Stimulated activated CD4-positive, alpha-beta T cell treated with anti-CD3 and anti-CD28 coated beads, TNF-alpha, amount 100 ng/mL, for 48 hours (primary cell): ENCODE measurements at regions not wholly inside any gene's neighbourhood (a gene's known extent, or its start where the extent isn't known, plus 50 kb on each side); places are given as distances from the start of the nearest gene placed in this dataset.
"Not testable (repeated sequence)": the region's sequence is repeated elsewhere in the genome, so short reads cannot be mapped to it uniquely, and the experiment has no call there.

ENCODE experiments used
- DNase-seq, 3 donors: peaks; one replicate each; pipeline ENCODE4 v3.0.0-alpha.2; 2020; ENCODE audit warnings: low read depth in 3 of 3

GRCh38 chr10:23648618-23649017, 209.7 kb downstream of the OTUD1 start:
- no peak for DNase-seq

DNA sequence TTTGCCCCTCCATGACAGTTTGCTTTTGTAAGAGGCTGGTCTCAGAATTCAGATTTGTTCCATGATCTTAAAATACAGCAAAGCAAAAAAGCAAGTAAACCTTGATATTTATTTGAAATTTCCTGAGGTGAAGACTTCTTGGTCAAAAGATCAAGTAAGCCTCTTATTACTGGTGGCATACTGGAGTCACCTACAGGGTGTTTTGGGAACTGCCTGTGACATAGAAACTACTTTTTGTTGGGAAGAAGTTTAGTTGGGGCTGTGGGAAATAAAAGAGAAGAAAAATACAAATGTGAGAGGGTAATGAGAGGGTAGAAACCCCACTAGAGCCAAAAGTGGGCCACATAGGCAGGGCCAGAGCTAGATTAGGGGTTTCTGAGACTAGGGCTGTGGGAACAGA, 217.9 kb downstream of the OTUD1 start:
- DNase-seq = no peak

- DNase-seq = no peak
Measured at GRCh38 chr10:23657677-23658076, 218.8 kb downstream of the OTUD1 start.

GRCh38 chr10:23671866-23672265, 233.0 kb downstream of the OTUD1 start:
- not testable (repeated sequence) for DNase-seq

DNA sequence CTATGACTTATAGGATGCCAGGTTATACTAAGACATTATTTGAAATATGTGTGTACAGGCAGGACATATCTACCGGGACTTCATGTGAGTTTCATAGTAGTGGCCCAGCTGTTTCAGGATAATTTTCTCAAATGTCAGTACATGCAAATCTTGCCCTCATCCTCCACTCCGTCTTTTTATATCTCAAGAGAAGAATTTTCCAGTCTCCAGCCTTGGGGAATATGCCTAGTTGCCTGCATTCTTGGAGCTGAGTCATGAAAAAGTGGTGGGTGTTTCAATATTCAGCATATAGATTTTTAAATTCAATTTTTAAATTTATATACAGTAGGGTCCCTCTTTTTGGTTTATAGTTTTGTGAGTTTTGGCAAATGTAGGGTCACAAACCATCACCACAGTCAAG, 236.7 kb downstream of the OTUD1 start:
- no peak for DNase-seq

DNA sequence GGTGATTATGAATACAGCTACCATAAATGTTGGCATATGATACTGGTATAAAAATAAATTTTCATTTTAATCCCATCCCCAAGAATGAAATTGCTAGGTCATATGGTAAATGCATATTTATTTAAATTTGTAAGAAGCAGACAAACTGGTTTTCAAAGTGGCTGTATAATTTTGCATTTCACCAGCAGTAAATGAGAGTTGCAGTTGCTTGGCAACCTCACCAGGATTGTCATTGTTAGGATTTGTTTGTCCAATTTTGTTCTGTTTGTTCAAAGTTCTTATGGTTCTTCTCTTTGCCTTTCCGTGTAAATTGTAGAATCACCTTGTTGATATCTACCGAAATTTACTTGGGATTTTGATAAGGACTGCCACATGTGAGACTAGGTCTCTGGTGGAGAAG, 237.4 kb downstream of the OTUD1 start:
- no peak for DNase-seq

GRCh38 chr10:23686722-23687121, 247.8 kb downstream of the OTUD1 start:
- no peak for DNase-seq

DNA sequence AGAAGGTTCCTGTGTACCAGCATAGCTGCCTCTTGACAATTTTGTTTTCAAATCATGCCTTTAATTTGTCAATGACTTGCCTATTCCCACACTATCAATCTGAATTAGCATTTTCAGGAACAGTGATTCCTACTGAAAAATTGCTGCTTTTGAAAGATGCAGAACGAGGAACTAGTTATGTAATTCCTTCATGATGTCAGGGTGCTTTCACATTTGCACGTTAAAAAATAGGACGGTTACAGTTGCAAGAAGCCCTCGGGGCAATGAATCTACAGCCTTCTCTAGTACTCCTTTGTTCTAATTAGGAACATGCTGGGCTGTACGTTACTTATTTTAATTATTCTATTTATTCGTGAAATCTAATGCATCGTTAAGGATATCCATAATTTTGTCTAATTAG, 253.9 kb downstream of the OTUD1 start:
- no peak for DNase-seq

DNA sequence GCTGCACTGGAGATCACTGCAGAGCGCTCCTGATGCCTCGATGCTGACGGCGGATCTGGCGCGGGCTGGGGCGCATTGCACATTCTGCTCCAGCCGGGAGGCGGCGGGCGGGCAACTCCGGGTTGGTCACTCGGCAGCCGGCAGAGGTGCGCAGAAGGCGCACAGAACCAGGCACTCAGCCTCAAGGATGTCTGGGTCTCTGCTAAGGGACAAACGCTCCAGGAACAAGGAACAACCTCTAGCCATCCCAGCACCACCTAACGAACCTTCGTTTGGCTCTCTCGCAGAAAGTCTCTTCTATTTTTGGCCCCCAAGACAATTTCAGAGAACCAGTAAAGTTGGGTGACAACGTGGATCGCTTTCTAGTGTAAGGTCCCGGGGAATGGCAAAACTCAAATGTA, 254.6 kb downstream of the OTUD1 start:
- DNase-seq = no peak

DNA sequence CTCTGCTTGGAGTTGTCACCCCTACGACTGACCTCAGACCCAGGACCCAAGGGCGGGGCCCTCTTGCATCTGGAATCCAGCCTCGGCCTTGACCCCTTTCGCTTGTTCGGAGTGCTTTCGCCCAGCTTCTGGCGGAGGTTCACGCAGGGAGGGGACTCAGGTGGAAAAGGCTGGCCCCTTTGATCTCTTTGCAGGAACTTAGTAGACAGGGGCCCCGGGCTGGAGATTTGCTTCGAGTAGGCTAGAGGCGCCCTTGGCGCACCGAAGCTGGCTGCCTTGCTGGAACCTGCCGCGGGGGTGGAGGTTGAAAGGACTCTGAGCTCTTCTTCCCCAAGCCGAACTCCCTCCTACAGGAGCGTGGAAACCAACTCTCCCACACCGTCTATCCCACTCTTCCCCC, 255.1 kb downstream of the OTUD1 start:
- no peak for DNase-seq

- DNase-seq = no peak
Measured at GRCh38 chr10:23694446-23694920, 255.6 kb downstream of the OTUD1 start.

- no peak for DNase-seq
Measured at GRCh38 chr10:23694921-23695824, 256.3 kb downstream of the OTUD1 start.

GRCh38 chr10:23695825-23696420, 257.0 kb downstream of the OTUD1 start:
- no peak for DNase-seq

DNA sequence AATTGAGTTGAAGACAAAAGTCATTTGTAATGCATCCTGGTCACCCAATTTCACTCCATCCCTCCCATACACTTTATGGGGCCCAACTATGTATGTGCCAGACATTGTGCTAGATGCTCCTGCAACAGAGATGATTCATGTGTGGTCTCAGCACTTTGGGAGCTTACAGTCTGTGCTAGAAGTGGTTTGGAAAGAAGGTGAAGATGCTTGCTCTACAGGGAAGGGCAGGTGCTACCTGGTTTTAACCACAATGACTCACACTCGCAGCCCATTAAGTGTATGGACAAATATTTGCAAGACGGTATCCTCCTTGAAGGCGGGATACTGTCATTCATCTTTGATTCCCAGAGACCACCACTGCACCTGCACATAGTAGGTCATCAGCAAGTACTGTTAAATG, 257.6 kb downstream of the OTUD1 start:
- no peak for DNase-seq

DNA sequence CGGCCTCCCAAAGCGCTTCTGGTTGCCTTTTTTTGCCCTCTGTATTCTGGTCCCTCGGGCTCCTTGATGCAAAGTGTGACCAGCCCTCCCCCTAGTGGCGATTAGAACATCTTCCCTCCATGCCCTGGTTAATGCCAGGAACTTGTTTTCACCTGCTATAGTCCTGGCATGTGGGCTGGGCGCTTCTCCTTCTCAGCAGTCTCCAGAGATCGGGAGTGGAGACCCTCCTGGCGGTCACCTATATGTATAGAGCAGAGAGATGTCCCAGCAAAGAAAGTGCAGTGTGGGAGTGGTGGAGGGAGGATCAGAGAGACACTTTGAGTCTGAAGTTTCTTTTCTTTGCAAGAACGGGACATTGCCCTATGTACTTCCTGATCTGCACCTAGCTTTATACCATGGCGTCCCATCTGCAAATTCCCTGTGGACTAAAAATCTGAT, 264.1 kb downstream of the OTUD1 start:
- DNase-seq = peak; percentile 19 to 45 (median 26)

- DNase-seq = no peak
Measured at GRCh38 chr10:23715363-23715762, 276.5 kb downstream of the OTUD1 start.

GRCh38 chr10:23717913-23718312, 279.0 kb downstream of the OTUD1 start:
- no peak for DNase-seq

GRCh38 chr10:23718946-23719345, 280.1 kb downstream of the OTUD1 start:
- DNase-seq = no peak

GRCh38 chr10:23723796-23724195, 284.9 kb downstream of the OTUD1 start:
- DNase-seq = no peak

DNA sequence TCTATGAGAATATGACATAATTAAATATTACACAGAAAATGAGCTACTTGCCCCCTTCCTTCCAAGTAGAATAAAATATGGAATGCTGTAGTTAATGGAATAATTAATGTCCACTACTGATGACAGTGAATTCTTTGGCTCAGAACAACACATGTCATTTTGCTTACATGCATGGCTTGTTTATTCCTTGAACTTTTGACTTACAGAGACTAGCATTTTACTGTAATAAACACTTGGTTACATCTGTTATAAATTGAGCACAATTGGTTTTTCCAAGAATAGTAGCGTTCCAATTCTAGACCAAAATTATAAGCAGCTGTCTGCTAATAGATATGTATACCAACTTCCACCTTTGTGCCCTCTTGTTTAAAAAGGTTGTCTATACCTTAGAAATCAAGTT, 286.7 kb downstream of the OTUD1 start:
- DNase-seq = no peak

DNA sequence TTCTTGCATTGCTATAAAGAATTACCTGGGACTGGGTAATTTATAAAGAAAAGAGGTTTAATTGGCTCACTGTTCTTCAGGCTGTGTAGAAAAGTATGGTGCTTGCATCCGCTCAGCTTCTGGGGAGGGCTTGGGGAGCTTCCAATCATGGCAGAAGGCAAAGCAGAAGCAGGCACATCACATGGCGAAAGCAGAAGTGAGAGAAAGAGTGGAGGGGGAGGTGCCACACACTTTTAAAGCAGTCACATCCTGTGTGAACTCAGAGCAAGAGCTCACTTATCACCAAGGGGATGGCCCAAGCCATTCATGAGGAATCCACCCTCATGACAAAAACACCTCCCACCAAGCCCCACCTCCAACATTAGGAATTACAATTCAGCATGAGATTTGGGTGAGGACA, 303.5 kb downstream of the OTUD1 start:
- no peak for DNase-seq

GRCh38 chr10:23742807-23743206, 303.9 kb downstream of the OTUD1 start:
- DNase-seq = no peak

GRCh38 chr10:23754179-23754578, 315.3 kb downstream of the OTUD1 start:
- no peak for DNase-seq
